ENCODE measurements at regions not wholly inside any gene's neighbourhood (a gene's known extent, or its start where the extent isn't known, plus 50 kb on each side); places are given as distances from the start of the nearest gene placed in this dataset.
"Not testable (repeated sequence)": the region's sequence is repeated elsewhere in the genome, so short reads cannot be mapped to it uniquely, and the experiment has no call there.

GRCh38 chr6:112919744-112920143 lies 572.6 kb downstream of the RFPL4B start:
- Mint-ChIP-seq H3K36me3 (ENCODE audit: low read depth) (peaks cover 20% of the 10 kb centered on the region), H3K4me3 (peak overlapping the region; percentile 59; the same call in 2 of the 3 replicates), H3K27ac (0 out of 2 replicates have a peak overlapping the region, but pooled peaks have one; percentile 72), H3K9me3 (peaks cover 15% of the 10 kb centered on the region)
- not testable (repeated sequence) for H3F3A ChIP-seq (replicated peaks; ENCODE audit: low read depth); H3K36me3 ChIP-seq (ENCODE audit: insufficient read depth); H3K27me3 Mint-ChIP-seq (ENCODE audit: insufficient read depth, low read depth, poor library complexity); DNase-seq (ENCODE audit: low spot score); H3K9me2 ChIP-seq (ENCODE audit: insufficient read depth); H4K20me1 ChIP-seq (replicated peaks; ENCODE audit: insufficient read depth); H3K4me1 ChIP-seq (ENCODE audit: insufficient read depth); H3K27me3 ChIP-seq (ENCODE audit: insufficient read depth); H3K79me2 ChIP-seq (replicated peaks; ENCODE audit: insufficient read depth); ATAC-seq; H3K4me1 Mint-ChIP-seq
- 0 out of 2 replicates have a peak overlapping the region, but pooled peaks have one; percentile 69 for H3K27ac ChIP-seq (ENCODE audit: low read depth)
- 0 out of 2 replicates have a peak overlapping the region, but pooled peaks have one; percentile 72 for H2AFZ ChIP-seq
- peak overlapping the region; percentile 45 for H3K4me3 ChIP-seq
- H3K4me2 ChIP-seq, result peak overlapping the region; percentile 71

GRCh38 chr6:112920994-112921393 lies 573.9 kb downstream of the RFPL4B start:
- no peak overlapping the region for H3K27ac ChIP-seq (ENCODE audit: low read depth)
- no peak for ATAC-seq
- no peaks in the 10 kb centered on the region for H3K79me2 ChIP-seq (replicated peaks; ENCODE audit: insufficient read depth)
- DNase-seq (ENCODE audit: low spot score), result no peak
- Mint-ChIP-seq H3K27ac (no peak overlapping the region), H3K4me1 (0 out of 3 replicates have a peak, but pooled peaks cover 5% of the 10 kb centered on the region), H3K36me3 (ENCODE audit: low read depth) (peaks cover 20% of the 10 kb centered on the region), H3K4me3 (no peak overlapping the region), H3K9me3 (peaks cover 15% of the 10 kb centered on the region), H3K27me3 (ENCODE audit: insufficient read depth, low read depth, poor library complexity) (no peaks in the 10 kb centered on the region)
- H3K36me3 ChIP-seq (ENCODE audit: insufficient read depth), result no peaks in the 10 kb centered on the region
- H3K9me2 ChIP-seq (ENCODE audit: insufficient read depth), result no peaks in the 10 kb centered on the region
- no peaks in the 10 kb centered on the region for H3K4me1 ChIP-seq (ENCODE audit: insufficient read depth)
- no peaks in the 10 kb centered on the region for H3F3A ChIP-seq (replicated peaks; ENCODE audit: low read depth)
- H3K4me2 ChIP-seq, result no peak overlapping the region
- no peak overlapping the region for H3K4me3 ChIP-seq
- H3K27me3 ChIP-seq (ENCODE audit: insufficient read depth), result no peaks in the 10 kb centered on the region
- H2AFZ ChIP-seq, result peak overlapping the region; percentile 9; the same call in 1 of the 2 replicates
- no peaks in the 10 kb centered on the region for H4K20me1 ChIP-seq (replicated peaks; ENCODE audit: insufficient read depth)
- TF ChIP-seq CTCF (conservative IDR thresholded peaks at IDR 0.05; ENCODE audit: low read depth in 2 of 2), result no peak
- no peak for TF ChIP-seq EZH2 (IDR thresholded peaks at IDR 0.05; ENCODE audit: low read depth, unreplicated experiment)
- TF ChIP-seq ZNF331 (CRISPR knock-in tag; IDR thresholded peaks at IDR 0.05; ENCODE audit: low read depth), result no peak
- no peak for TF ChIP-seq ZNF114 (CRISPR knock-in tag; IDR thresholded peaks at IDR 0.05)
- no peak for TF ChIP-seq JUNB (IDR thresholded peaks at IDR 0.05; ENCODE audit: unreplicated experiment)
- no peak for TF ChIP-seq POLR2AphosphoS5 (IDR thresholded peaks at IDR 0.05; ENCODE audit: low read depth)
- no peak for TF ChIP-seq REST (IDR thresholded peaks at IDR 0.05; ENCODE audit: unreplicated experiment)
- no peak for TF ChIP-seq CREB1 (CRISPR knock-in tag; IDR thresholded peaks at IDR 0.05; ENCODE audit: low read depth)
- TF ChIP-seq ZNF462 (CRISPR knock-in tag; IDR thresholded peaks at IDR 0.05), result no peak
- no peak for TF ChIP-seq EZH2phosphoT487 (IDR thresholded peaks at IDR 0.05; ENCODE audit: unreplicated experiment)
- TF ChIP-seq STAT1 (IDR thresholded peaks at IDR 0.05; ENCODE audit: unreplicated experiment), result no peak
